WI38 (cell line): ENCODE measurements at regions not wholly inside any gene's neighbourhood (a gene's known extent, or its start where the extent isn't known, plus 50 kb on each side); places are given as distances from the start of the nearest gene placed in this dataset.

Experiments
- H3K4me3 ChIP-seq: 2 replicates; pipeline ENCODE4 v1.5.1; 2011; ENCODE audit warnings: low read depth, mild to moderate bottlenecking, control low read depth, low read length
- CTCF ChIP-seq: IDR thresholded peaks from 2 replicates; pipeline ENCODE4 v1.5.1; 2012; ENCODE audit warnings: low read depth, mild to moderate bottlenecking, control low read depth, low read length

DNA sequence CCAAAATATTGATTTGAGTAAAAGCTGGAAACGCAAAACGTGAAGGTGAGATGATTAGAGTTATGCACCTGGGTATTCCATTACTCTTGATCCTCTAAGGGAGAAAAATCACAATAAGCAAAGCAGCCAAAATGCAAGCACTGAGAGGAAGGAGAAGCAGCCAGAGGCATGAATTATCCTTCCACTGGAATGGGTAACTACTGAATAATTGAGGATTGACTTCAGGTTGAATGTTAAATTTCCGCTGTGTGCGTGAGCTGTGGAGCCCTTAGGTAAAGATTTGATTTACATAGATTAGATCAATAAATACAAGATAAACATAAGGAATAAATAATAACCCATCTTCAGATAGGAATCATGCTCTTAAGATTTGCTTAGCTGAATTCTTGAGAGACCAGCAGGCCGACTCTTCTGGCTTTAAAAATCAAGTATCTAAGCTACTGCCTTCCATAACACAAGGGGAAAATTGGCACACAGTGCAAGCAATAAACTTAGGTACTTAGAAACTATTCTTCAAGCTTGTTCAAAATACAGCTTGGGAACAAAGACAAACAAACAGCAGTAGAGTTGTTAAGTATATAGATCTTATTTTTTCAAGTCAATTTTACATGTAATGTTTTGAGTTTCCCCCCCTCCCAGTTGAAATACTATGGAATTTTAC lies 1459.5 kb downstream of the ZPLD1 start:
- H3K4me3 ChIP-seq: no peak overlapping the region
- no peak for TF ChIP-seq CTCF

GRCh38 chr3:103899328-103899727 lies 1464.5 kb downstream of the ZPLD1 start:
- H3K4me3 ChIP-seq: no peak overlapping the region
- TF ChIP-seq CTCF: no peak

DNA sequence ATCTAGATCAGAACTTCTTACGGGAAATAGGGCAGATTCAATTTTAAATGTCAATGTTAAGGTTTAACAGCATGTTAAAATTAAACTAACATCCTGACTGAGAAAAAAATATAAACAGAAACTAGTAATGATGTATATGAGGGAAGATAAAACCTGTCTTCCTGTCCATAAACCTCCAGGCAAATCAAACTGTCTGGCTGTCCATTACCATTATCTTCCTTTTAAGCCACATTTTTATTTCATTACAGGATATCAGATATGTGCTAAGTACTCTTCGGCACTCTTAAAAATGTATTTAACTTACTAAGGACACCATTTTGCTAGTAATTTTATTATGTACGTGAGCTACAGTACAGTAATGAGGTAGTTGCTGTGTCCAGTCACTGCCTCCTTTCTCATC lies 1461.7 kb upstream of the ALCAM start:
- TF ChIP-seq CTCF: no peak
- H3K4me3 ChIP-seq: no peak overlapping the region

- no peak for TF ChIP-seq CTCF
- no peak overlapping the region for H3K4me3 ChIP-seq
These were observed 1460.4 kb upstream of the ALCAM start for GRCh38 chr3:103906304-103906703.

DNA sequence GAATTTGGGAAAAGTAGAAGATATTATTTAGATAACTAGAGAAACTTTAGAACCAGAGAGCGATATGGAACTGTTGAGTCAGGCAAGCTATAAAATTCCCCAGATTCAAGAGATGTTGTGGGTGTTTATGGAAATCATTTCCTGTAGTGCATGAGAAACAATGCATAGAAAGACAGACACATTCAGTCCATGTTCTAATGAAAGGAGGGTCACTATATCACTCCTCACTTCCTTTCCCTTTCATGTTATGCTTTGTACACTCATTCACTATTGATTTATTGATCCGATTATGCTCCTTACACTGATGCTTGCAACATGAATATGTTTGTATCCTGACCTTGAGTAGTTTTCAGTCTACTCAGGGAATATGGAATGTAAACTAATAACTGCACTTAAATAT lies 1459.9 kb upstream of the ALCAM start:
- no peak overlapping the region for H3K4me3 ChIP-seq
- no peak for TF ChIP-seq CTCF

DNA sequence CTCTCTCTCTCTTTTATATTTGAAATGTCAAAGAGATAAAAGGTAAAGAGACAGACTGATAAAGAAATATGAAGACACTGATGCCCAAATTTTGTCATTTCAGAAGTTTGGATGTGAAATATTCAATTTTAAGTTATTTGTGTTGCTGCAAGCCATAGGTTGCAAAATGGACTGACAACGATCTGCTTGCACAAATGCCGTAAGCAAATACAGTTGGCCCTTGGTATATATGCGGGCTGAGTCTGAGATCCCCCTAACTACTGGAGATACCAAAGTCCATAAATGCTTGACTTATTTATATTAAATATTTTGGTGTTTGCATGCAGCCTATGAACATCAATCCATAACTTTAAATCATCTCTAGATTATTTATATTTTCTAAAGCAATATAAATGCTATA lies 1459.1 kb upstream of the ALCAM start:
- TF ChIP-seq CTCF: no peak
- H3K4me3 ChIP-seq: no peak overlapping the region

GRCh38 chr3:103909395-103909794 lies 1457.3 kb upstream of the ALCAM start:
- no peak overlapping the region for H3K4me3 ChIP-seq
- no peak for TF ChIP-seq CTCF
